ENCODE measurements at regions not wholly inside any gene's neighbourhood (a gene's known extent, or its start where the extent isn't known, plus 50 kb on each side); places are given as distances from the start of the nearest gene placed in this dataset.

DNA sequence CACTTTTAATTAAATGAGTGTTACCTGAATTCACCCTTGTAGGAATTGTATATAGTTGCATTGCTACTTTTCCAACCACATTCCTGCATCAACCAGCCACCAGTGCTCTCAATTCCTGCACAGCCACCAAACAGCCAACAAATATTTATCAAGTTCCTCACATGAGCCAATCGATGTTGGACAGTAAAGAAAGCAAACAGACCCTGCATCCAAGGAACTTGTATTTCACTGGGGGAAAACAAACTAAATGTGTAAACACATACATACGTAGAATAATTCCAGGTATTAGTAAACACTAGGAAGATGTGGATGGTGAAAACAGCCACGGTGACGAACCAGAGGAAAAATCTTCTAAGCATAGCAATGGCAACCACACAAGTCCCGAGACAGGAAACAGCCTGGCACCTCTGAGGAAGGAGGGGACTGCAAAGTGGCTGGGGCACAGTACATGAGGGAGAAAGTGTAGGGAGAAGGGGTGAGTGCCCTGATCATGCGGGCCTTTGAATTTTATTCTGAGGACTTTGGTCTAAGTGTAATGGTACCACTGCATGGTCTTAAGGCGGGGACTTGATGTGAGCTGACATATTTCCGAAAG lies 111.2 kb downstream of the XRCC2 start:
- TF ChIP-seq KDM3A (CRISPR knock-in tag; IDR thresholded peaks at IDR 0.05; ENCODE audit: low read depth) (no peak), NR2F2 (IDR thresholded peaks at IDR 0.05; ENCODE audit: borderline replicate concordance, low read depth) (no peak), IKZF4 (CRISPR knock-in tag; IDR thresholded peaks at IDR 0.05; ENCODE audit: borderline replicate concordance, low read depth, not compliant biosample characterization) (no peak), POGZ (CRISPR knock-in tag; IDR thresholded peaks at IDR 0.05) (no peak), DNMT3B (CRISPR knock-in tag; conservative IDR thresholded peaks at IDR 0.05) (no peak), ZNF703 (CRISPR knock-in tag; IDR thresholded peaks at IDR 0.05; ENCODE audit: borderline replicate concordance) (no peak)
